ENCODE measurements at regions not wholly inside any gene's neighbourhood (a gene's known extent, or its start where the extent isn't known, plus 50 kb on each side); places are given as distances from the start of the nearest gene placed in this dataset.

- Histone ChIP-seq H3K4me1 (no peaks in the 10 kb centered on the region), H3K9me3 (no peaks in the 10 kb centered on the region), H3K36me3 (no peaks in the 10 kb centered on the region), H3K4me3 (no peak overlapping the region), H3K27me3 (no peaks in the 10 kb centered on the region), H3K27ac (no peak overlapping the region)
- no peak for TF ChIP-seq CTCF (IDR thresholded peaks at IDR 0.05)
- FAIRE-seq = no peak
- intact Hi-C loops (cut with DNase I) = no loop called here
- DNase-seq = no peak
- peak in 1 of 4 donors; percentile 26 for ATAC-seq
- 3 to 10% methylated on average over 2 of the region's 2 CpGs for WGBS, 2 donors
These were observed 170.9 kb upstream of the BMP4 start for GRCh38 chr14:54127526-54127925.

GRCh38 chr14:54129850-54130640 is 173.4 kb upstream of the BMP4 start:
- ATAC-seq (no peak), DNase-seq (no peak), FAIRE-seq (no peak)
- intact Hi-C loops (cut with DNase I) = no loop called here
- WGBS, 2 donors = 65 to 77% methylated on average over 5 of the region's 5 CpGs
- Histone ChIP-seq H3K27ac (no peak overlapping the region), H3K4me3 (no peak overlapping the region), H3K27me3 (no peaks in the 10 kb centered on the region), H3K36me3 (no peaks in the 10 kb centered on the region), H3K9me3 (no peaks in the 10 kb centered on the region), H3K4me1 (no peaks in the 10 kb centered on the region)
- no peak for TF ChIP-seq CTCF (IDR thresholded peaks at IDR 0.05)

GRCh38 chr14:54132496-54132895 is 175.9 kb upstream of the BMP4 start:
- Histone ChIP-seq H3K9me3 (no peaks in the 10 kb centered on the region), H3K27ac (no peak overlapping the region), H3K27me3 (no peaks in the 10 kb centered on the region), H3K4me1 (no peaks in the 10 kb centered on the region), H3K4me3 (no peak overlapping the region), H3K36me3 (no peaks in the 10 kb centered on the region)
- no peak for ATAC-seq
- WGBS, 2 donors = 77 to 94% methylated on average over 3 of the region's 3 CpGs
- intact Hi-C loops (cut with DNase I) = no loop called here
- TF ChIP-seq CTCF (IDR thresholded peaks at IDR 0.05) = no peak
- DNase-seq = no peak
- no peak for FAIRE-seq

- H3K36me3 ChIP-seq = no peaks in the 10 kb centered on the region
- H3K9me3 ChIP-seq = no peaks in the 10 kb centered on the region
- DNase-seq (no peak), FAIRE-seq (no peak), ATAC-seq (peak in 3 of 4 donors; percentile 60 to 70 (median 66))
- no peaks in the 10 kb centered on the region for H3K27me3 ChIP-seq
- H3K4me3 ChIP-seq = no peak overlapping the region
- WGBS, 2 donors = 15 to 17% methylated on average over 3 of the region's 3 CpGs
- no peaks in the 10 kb centered on the region for H3K4me1 ChIP-seq
- no peak for TF ChIP-seq CTCF (IDR thresholded peaks at IDR 0.05)
- intact Hi-C loops (cut with DNase I) = no loop called here
- H3K27ac ChIP-seq = no peak overlapping the region
These were observed 177.3 kb upstream of the BMP4 start for GRCh38 chr14:54133896-54134295.

GRCh38 chr14:54135804-54136280 is 179.2 kb upstream of the BMP4 start:
- no peak for ATAC-seq
- FAIRE-seq = no peak
- DNase-seq = no peak
- no peaks in the 10 kb centered on the region for H3K36me3 ChIP-seq
- no peaks in the 10 kb centered on the region for H3K9me3 ChIP-seq
- H3K4me1 ChIP-seq = no peaks in the 10 kb centered on the region
- no peak overlapping the region for H3K27ac ChIP-seq
- TF ChIP-seq CTCF (IDR thresholded peaks at IDR 0.05) = no peak
- H3K27me3 ChIP-seq = no peaks in the 10 kb centered on the region
- intact Hi-C loops (cut with DNase I) = no loop called here
- whole genome bisulfite sequencing, 2 donors = 76 to 82% methylated on average over 3 of the region's 3 CpGs
- no peak overlapping the region for H3K4me3 ChIP-seq
